HL-60/S4 treated with phorbol 12-myristate 13-acetate at 8.2 ng/mL for 4 days and 3 days (cell line): ENCODE measurements at regions not wholly inside any gene's neighbourhood (a gene's known extent, or its start where the extent isn't known, plus 50 kb on each side); places are given as distances from the start of the nearest gene placed in this dataset.

Experiments
- in situ Hi-C: fragments of 300-500 bp; cut with MboI; formaldehyde crosslinking; loops from 2 replicates; pipeline ENCODE4 v1.15.0; 2022; ENCODE audit warnings: low sequenced_read_pairs

- in situ Hi-C loops: no loop called here
Observed at GRCh38 chr10:44593952-44594351, 209.1 kb upstream of the CXCL12 start.

GRCh38 chr10:44607116-44607515 is 222.2 kb upstream of the CXCL12 start:
- in situ Hi-C loops: no loop called here

- in situ Hi-C loops: no loop called here
Observed at GRCh38 chr10:44618910-44619309, 234.0 kb upstream of the CXCL12 start.

- in situ Hi-C loops: no loop called here
Observed at GRCh38 chr10:44619521-44619920, 234.6 kb upstream of the CXCL12 start.

- in situ Hi-C loops: no loop called here
Observed at GRCh38 chr10:44619975-44620374, 235.1 kb upstream of the CXCL12 start.

GRCh38 chr10:44627591-44628354 is 242.9 kb upstream of the CXCL12 start:
- in situ Hi-C loops: no loop called here

- in situ Hi-C loops: no loop called here
Observed at GRCh38 chr10:44628921-44629320, 244.0 kb upstream of the CXCL12 start.

GRCh38 chr10:44635176-44635575 is 250.3 kb upstream of the CXCL12 start:
- in situ Hi-C loops: no loop called here

- in situ Hi-C loops: no loop called here
Observed at GRCh38 chr10:44636625-44637024, 251.7 kb upstream of the CXCL12 start.

GRCh38 chr10:44640429-44640828 is 255.5 kb upstream of the CXCL12 start:
- in situ Hi-C loops: no loop called here

- in situ Hi-C loops: no loop called here
Observed at GRCh38 chr10:44647473-44647872, 262.6 kb upstream of the CXCL12 start.

- in situ Hi-C loops: no loop called here
Observed at GRCh38 chr10:44647877-44648542, 263.1 kb upstream of the CXCL12 start.

- in situ Hi-C loops: no loop called here
Observed at GRCh38 chr10:44650691-44651661, 260.2 kb upstream of the TMEM72 start.

GRCh38 chr10:44651834-44652233 is 259.3 kb upstream of the TMEM72 start:
- in situ Hi-C loops: no loop called here

- in situ Hi-C loops: no loop called here
Observed at GRCh38 chr10:44659320-44659719, 251.8 kb upstream of the TMEM72 start.

GRCh38 chr10:44660271-44660670 is 250.9 kb upstream of the TMEM72 start:
- in situ Hi-C loops: no loop called here

- in situ Hi-C loops: no loop called here
Observed at GRCh38 chr10:44662051-44662450, 249.1 kb upstream of the TMEM72 start.

GRCh38 chr10:44668336-44668735 is 242.8 kb upstream of the TMEM72 start:
- in situ Hi-C loops: no loop called here

GRCh38 chr10:44671319-44671718 is 239.8 kb upstream of the TMEM72 start:
- in situ Hi-C loops: no loop called here

- in situ Hi-C loops: no loop called here
Observed at GRCh38 chr10:44673245-44673983, 237.7 kb upstream of the TMEM72 start.
